SH-SY5Y (cell line): ENCODE measurements at regions not wholly inside any gene's neighbourhood (a gene's known extent, or its start where the extent isn't known, plus 50 kb on each side); places are given as distances from the start of the nearest gene placed in this dataset.

Experiments used
- GATA2 ChIP-seq: IDR thresholded peaks from 2 replicates; pipeline ENCODE4 v1.6.1; 2011; ENCODE audit warnings: mild to moderate bottlenecking, low read depth, low read length
- GATA3 ChIP-seq: IDR thresholded peaks from 2 replicates; pipeline ENCODE4 v1.6.1; 2011; ENCODE audit warnings: low read depth, mild to moderate bottlenecking, low read length, moderate library complexity

GRCh38 chr18:76587147-76587878 lies 92.3 kb upstream of the ZNF516 start:
- no peak for TF ChIP-seq GATA2
- no peak for TF ChIP-seq GATA3
